Mucosa of gallbladder (tissue), 1 donor: ENCODE measurements at regions not wholly inside any gene's neighbourhood (a gene's known extent, or its start where the extent isn't known, plus 50 kb on each side); places are given as distances from the start of the nearest gene placed in this dataset.
"Not testable (repeated sequence)": the region's sequence is repeated elsewhere in the genome, so short reads cannot be mapped to it uniquely, and the experiment has no call there.

Experiments
- DNase-seq: peaks from one replicate; pipeline ENCODE4 v3.0.0-alpha.2; 2020; ENCODE audit warnings: low spot score
- donor health status: DM: no; HTN: no; CAD: no.

GRCh38 chr14:38710881-38711280 is 392.2 kb downstream of the SEC23A start:
- DNase-seq = no peak

- no peak for DNase-seq
Measured at GRCh38 chr14:38710196-38710595, 392.8 kb downstream of the SEC23A start.

GRCh38 chr14:38705220-38705619 is 397.8 kb downstream of the SEC23A start:
- no peak for DNase-seq

- no peak for DNase-seq
Measured at GRCh38 chr14:38704220-38704619, 398.8 kb downstream of the SEC23A start.

- no peak for DNase-seq
Measured at GRCh38 chr14:38696925-38697324, 406.1 kb downstream of the SEC23A start.

GRCh38 chr14:38693423-38693822 is 409.6 kb downstream of the SEC23A start:
- DNase-seq = no peak

- DNase-seq = no peak
Measured at GRCh38 chr14:38669027-38669426, 413.1 kb upstream of the CLEC14A start.

DNA sequence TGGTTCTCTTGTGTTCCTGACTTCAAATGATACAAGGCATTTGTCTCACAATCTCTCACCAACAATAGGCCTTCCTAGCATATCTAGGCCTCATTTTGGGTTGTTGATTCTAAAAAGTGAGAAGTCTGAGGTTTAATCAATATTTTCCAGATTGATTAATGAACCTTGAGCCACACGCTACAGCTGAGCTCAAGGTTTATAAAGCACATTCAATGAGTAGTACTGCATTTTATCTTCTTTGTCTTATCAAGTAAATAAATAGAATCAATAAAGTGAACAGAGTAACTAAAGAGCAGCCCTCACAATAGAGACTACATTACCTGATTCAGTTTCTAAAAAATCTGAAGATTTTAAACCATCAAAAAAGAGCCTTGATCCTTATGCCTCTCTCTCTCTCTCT is 407.5 kb upstream of the CLEC14A start:
- DNase-seq = no peak

DNA sequence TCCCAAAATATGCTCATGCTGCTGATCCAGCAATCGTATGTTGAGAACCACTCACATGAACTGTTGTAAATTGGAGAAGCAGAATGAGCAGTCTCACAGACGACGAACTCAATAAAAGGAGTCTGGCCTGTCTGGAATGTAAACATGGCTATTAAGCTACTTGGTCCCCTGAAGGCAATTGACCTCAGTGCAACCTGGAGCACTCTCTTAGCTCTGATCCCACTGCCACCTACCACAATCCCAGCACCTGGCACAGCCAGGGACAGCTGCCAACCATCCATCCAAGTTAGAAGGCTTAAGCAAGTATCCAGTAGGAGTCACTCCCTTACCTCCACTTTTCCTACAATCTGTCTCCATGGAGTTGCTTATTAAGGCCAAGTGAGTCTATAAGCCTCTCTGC is 406.9 kb upstream of the CLEC14A start:
- no peak for DNase-seq

- no peak for DNase-seq
Measured at GRCh38 chr14:38646391-38646790, 390.5 kb upstream of the CLEC14A start.

- not testable (repeated sequence) for DNase-seq
Measured at GRCh38 chr14:38634913-38635312, 379.0 kb upstream of the CLEC14A start.

- no peak for DNase-seq
Measured at GRCh38 chr14:38629412-38629811, 373.5 kb upstream of the CLEC14A start.

DNA sequence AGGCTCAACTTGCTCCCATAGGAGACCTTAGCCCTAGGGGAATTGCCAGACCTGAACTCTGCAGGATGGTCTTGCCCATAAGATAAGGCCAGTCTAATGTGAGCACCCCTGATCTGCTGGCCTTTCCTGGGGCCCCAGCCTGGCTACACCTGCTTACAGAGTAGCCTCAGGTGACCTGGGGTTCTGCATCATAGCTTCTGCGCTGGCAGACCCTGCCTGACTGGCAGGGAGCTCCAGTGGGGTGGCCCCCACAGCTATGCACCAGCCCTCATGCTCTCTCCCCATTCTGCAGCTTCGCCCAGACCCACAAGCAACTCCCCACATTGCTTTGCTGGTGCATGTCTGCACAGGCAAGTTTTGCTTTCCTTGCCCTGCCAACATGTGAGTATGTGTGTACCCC is 371.3 kb upstream of the CLEC14A start:
- DNase-seq = no peak

DNA sequence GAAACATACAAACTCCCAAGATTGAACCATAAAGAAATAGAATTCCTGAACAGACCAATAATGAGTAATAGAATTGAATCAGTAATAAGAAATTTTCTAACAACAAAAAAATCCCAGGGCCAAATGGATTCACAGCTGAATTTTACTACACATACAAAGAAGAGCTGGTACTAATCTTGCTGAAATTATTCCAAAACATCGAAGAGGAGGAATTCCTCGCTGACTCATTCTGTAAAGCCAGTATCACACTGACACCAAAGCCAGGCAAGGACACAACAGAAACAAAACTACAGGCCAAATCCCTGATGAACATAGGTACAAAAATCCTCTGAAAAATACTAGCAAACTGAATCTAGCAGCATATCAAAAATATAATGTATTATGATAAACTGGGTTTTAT is 367.8 kb upstream of the CLEC14A start:
- DNase-seq = no peak

DNA sequence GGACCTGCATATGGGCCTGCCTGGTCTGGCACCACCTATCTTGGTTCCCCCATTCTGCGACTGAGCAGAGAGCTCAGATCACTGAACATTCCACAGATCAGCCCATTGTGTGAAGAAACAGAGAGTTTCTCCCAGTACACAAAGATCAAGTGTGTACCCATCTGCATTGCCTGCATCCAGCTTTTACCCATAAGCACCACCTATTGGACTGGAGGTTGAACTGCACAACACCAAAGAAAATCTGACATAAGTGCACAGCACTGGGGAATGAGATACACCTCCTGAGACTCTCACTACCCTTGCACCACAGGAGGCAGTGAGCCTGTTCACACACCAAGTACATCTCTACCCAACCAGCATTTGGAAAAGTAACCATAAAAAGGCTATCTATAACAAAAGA is 362.6 kb upstream of the CLEC14A start:
- DNase-seq = no peak

- DNase-seq = no peak
Measured at GRCh38 chr14:38616959-38617358, 361.1 kb upstream of the CLEC14A start.

DNA sequence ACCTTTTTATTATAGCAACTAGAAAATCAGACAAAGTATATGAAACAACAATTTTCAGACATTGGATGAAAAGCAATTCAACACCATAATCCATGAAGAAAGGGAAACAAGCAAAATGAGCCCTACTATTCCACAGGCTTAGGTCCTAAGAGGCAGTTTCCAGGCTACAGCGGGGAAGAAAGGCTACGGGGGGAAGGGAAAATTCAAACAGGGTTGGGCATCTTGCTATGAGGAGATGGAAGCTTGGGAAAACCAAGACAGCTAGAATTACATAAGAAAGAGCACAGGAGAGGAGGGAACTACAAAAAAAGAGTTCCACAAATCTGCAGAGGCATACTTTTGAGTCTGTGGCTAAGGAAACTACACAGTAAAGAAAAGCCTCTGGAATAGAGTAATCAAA is 356.0 kb upstream of the CLEC14A start:
- no peak for DNase-seq

- DNase-seq = no peak
Measured at GRCh38 chr14:38608244-38608643, 352.4 kb upstream of the CLEC14A start.

DNA sequence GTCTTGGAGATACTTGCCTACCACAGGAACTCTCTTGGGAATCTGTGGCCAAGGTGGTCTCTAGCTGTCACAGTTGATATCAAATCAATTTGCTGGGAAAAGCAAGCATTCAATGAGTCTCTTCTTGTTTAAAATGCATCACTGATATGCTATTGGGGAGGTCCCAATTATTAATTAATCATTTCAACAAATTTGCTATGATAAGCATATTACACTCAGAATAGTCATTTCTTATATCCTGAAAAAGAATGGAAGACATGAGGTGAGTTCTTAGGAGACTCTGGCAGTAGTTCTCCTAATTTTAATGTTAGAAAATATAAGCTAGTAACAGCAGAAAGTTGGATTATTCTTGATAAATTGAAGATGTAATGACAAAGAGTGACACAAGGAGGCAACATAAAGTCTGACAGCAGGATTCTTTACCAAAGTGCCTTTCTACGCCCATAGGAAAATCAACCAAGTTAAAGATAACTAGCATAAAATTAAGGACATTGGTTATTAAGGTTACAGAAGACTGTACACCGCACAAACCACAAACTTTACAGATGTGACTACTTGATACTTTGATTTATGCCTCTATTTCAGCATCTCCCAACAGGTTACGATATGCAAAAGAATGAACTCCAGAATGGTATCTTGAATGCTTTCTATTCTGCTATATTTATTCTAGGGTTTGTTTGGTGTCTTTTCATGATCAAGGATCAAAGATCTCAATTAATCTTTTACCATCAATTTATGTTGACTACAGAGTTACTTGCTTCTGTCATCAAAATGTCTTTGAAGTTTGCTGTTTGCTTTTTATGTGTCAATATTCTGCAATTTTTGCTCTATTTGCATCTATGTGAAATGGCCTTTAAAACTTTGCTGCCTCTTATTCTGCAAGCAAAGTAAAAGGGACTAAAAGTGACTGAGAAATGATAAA is 349.6 kb upstream of the CLEC14A start:
- no peak for DNase-seq

GRCh38 chr14:38600572-38600971 is 344.7 kb upstream of the CLEC14A start:
- DNase-seq = not testable (repeated sequence)

- no peak for DNase-seq
Measured at GRCh38 chr14:38593476-38593875, 337.6 kb upstream of the CLEC14A start.

GRCh38 chr14:38592764-38593442 is 337.0 kb upstream of the CLEC14A start:
- DNase-seq = no peak

DNA sequence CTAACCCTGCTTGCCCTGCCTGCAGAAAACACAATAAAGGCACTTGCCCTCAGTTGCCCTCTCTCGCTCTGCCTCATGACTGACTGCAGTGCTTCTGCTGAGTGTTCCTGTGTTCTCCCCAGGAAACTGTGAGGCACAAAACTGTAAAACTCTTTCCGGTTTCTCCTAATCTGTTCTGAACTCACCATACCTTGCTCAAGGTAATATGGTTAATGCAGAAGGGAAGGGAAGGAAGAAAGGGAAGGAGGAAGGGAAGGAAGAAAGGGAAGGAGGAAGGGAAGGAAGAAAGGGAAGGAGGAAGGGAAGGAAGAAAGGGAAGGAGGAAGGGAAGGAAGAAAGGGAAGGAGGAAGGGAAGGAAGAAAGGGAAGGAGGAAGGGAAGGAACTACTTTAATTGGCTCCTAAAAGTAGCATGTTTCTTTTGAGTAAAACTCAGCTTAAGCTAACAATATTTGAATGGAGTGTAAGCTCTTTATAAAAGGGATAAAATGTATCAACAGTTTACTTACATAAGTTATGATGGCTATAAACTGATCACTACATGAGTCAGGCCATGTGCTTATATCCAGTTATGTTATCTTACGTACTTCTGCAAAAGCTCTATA is 334.0 kb upstream of the CLEC14A start:
- DNase-seq = no peak
